Esophagus squamous epithelium (tissue), 5 donors: ENCODE measurements at regions not wholly inside any gene's neighbourhood (a gene's known extent, or its start where the extent isn't known, plus 50 kb on each side); places are given as distances from the start of the nearest gene placed in this dataset.
"Not testable (repeated sequence)": the region's sequence is repeated elsewhere in the genome, so short reads cannot be mapped to it uniquely, and the experiment has no call there.

Experiments used
- DNase-seq: peaks from one replicate; lab custom pipeline; 2025; lab: John Stamatoyannopoulos, UW
- H3K27ac ChIP-seq, 4 donors: fragments of 200-600 bp; sonication (generic); one replicate each; pipeline ENCODE4 v1.5.1; 2016 to 2019; ENCODE audit warnings: mild to moderate bottlenecking in 1 of 4
- H3K27me3 ChIP-seq, 4 donors: fragments of 200-600 bp; sonication (generic); 1 replicate in 3 of 4; 2 replicates in 1 of 4; pipeline versions ENCODE4 v1.5.1 to v1.6.0; 2017 to 2021; ENCODE audit warnings: antibody characterized with exemption in 1 of 4
- H3K36me3 ChIP-seq, 3 donors: fragments of 200-600 bp; sonication (generic); one replicate each; pipeline ENCODE4 v1.5.1; 2016 to 2019
- H3K4me1 ChIP-seq, 3 donors: fragments of 200-600 bp; sonication (generic); one replicate each; pipeline ENCODE4 v1.5.1; 2017 to 2019
- H3K4me3 ChIP-seq, 4 donors: fragments of 200-600 bp; sonication (generic); 1 replicate in 3 of 4; 2 replicates in 1 of 4; pipeline ENCODE4 v1.5.1; 2016 to 2019; ENCODE audit warnings: mild to moderate bottlenecking in 2 of 4, moderate library complexity in 1 of 4
- H3K9me3 ChIP-seq, 3 donors: fragments of 200-600 bp; sonication (generic); one replicate each; pipeline ENCODE4 v1.5.1; 2016 to 2019
- POLR2A ChIP-seq, 4 donors: fragments of 450-650 bp; IDR thresholded peaks; one replicate each; pipeline ENCODE4 v1.6.1; 2017; ENCODE audit warnings: antibody characterized with exemption in 4 of 4, mild to moderate bottlenecking in 4 of 4, moderate library complexity in 3 of 4
- WGBS, 2 donors: methylation state at CpG; one replicate each; pipeline ENCODE4 v1.1.5; 2018; 5-methylcytosine and 5-hydroxymethylcytosine counted together
- intact Hi-C: fragments of 100-400 bp; cut with DNase I; formaldehyde crosslinking; loops from one replicate; pipeline ENCODE4 v1.15.0; 2022
- TF ChIP-seq, protein P1 (sequence below), 6 experiments: fragments of 450-650 bp in 4 of 6; fragments of 200-600 bp in 2 of 6; sonication (generic) in 2 of 6; IDR thresholded peaks; one replicate each; pipeline ENCODE4 v1.5.1; 2016 to 2019; ENCODE audit warnings: antibody characterized with exemption in 6 of 6, mild to moderate bottlenecking in 4 of 6, moderate library complexity in 4 of 6
- donor health status: DM: yes; HTN: yes; CAD: no.

DNA sequence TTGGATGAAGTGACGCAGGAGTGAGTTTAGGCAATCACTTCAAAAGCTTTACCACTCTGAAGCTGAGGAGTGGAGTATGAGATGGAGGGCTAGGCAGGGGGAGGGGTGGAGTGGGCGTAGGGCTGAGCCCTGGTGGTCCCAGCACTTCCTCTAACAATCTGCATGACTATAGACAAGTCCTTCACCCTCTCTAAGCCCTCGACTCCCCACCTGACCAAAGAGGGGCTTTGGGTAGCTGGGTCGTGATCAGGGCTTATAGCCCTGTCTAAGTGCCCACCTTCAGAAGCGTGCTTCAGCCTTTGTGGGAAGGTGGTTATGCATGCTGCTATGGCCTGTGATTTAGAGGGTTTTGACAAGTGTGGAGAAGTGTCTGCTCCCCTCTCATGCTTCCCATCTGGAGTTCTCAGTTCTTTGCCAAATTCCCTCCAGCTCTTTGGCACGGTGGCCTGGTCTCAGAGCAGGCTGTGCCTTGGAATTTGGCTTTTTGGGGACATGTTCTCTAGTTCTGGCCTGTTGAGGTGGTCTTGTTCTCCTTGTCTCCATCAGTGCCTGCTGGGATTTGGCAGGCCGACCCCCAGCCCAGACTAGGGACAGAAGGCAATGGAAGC is 53.0 kb downstream of the ACTBL2 start:
- Histone ChIP-seq H3K27ac (no peak overlapping the region), H3K27me3 (no peaks in the 10 kb centered on the region), H3K4me1 (no peaks in the 10 kb centered on the region), H3K36me3 (no peaks in the 10 kb centered on the region), H3K9me3 (no peaks in the 10 kb centered on the region), H3K4me3 (no peak overlapping the region)
- TF ChIP-seq, protein P1, sequence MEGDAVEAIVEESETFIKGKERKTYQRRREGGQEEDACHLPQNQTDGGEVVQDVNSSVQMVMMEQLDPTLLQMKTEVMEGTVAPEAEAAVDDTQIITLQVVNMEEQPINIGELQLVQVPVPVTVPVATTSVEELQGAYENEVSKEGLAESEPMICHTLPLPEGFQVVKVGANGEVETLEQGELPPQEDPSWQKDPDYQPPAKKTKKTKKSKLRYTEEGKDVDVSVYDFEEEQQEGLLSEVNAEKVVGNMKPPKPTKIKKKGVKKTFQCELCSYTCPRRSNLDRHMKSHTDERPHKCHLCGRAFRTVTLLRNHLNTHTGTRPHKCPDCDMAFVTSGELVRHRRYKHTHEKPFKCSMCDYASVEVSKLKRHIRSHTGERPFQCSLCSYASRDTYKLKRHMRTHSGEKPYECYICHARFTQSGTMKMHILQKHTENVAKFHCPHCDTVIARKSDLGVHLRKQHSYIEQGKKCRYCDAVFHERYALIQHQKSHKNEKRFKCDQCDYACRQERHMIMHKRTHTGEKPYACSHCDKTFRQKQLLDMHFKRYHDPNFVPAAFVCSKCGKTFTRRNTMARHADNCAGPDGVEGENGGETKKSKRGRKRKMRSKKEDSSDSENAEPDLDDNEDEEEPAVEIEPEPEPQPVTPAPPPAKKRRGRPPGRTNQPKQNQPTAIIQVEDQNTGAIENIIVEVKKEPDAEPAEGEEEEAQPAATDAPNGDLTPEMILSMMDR (IDR thresholded peaks at IDR 0.05): no peak
- no peak for TF ChIP-seq POLR2A (IDR thresholded peaks at IDR 0.05)
- WGBS, 2 donors: 64 to 80% methylated on average over 3 to 6 of the region's 7 CpGs
- intact Hi-C loops: no loop called here
- no peak for DNase-seq

DNA sequence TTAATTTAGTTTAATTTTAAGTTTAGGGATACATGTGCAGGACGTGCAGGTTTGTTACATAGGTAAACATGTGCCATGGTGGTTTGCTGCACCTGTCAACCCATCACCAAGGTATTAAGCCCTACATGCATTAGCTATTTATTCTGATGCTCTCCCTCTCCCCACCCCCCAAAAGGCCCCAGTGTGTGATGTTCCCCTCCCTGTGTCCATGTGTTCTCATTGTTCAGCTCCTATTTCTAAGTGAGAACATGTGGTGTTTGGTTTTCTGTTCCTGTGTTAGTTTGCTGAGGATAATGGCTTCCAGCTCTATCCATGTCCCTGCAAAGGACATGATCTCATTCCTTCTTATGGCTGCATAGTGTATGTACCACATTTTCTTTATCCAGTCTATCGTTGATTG is 53.6 kb downstream of the ACTBL2 start:
- H3K27ac ChIP-seq, H3K27me3 ChIP-seq, intact Hi-C loops, H3K4me3 ChIP-seq, DNase-seq, H3K36me3 ChIP-seq, H3K4me1 ChIP-seq, H3K9me3 ChIP-seq: not testable (repeated sequence)
- WGBS, 2 donors: 49 to 71% methylated on average over 2 of the region's 2 CpGs

DNA sequence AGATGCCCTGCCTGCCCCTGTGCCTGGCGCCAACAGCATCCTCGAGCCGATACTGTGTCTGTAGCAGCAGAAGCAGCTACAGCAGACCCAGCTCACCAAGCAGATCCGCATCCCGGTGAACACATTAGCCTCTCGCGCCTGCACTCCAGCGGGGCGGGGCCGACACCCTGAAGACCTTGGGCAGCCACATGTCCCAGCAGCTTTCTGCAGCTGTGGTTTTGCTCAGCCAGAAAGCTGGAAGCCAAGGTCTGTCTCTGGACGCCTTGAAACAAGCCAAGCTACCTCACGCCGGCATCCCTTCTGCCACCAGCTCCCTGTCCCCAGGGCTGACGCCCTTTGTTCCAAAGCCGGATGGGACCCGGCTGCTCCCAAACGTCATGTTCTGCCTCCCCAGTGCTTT is 59.6 kb downstream of the ACTBL2 start:
- H3K27me3 ChIP-seq: no peaks in the 10 kb centered on the region
- 84 to 89% methylated on average over 6 to 14 of the region's 17 CpGs for WGBS, 2 donors
- no peaks in the 10 kb centered on the region for H3K9me3 ChIP-seq
- H3K27ac ChIP-seq: no peak overlapping the region
- intact Hi-C loops: no loop called here
- no peak overlapping the region for H3K4me3 ChIP-seq
- H3K4me1 ChIP-seq: no peaks in the 10 kb centered on the region
- TF ChIP-seq, protein P1 (IDR thresholded peaks at IDR 0.05): no peak
- TF ChIP-seq POLR2A (IDR thresholded peaks at IDR 0.05): no peak
- H3K36me3 ChIP-seq: no peaks in the 10 kb centered on the region
- no peak for DNase-seq

DNA sequence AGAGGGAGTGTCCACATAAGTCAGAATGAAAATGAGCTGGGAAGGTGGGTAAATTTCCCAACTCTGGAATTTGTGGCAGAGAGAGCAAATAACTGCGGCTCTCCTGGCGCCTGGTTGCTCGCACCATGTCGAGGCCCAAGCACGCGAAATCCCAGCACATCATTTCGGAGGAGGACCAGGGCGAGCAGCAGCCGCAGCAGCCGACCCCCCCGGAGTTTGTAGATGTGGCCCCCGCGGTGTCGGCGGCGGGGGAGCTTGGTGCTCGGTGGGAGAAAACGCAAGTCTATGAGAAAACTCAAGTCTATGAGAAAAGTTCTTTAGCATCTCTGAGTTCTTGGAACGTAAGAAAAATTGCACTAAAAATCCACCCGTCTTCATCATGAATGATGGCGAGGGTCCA is 60.3 kb downstream of the ACTBL2 start:
- Histone ChIP-seq H3K36me3 (no peaks in the 10 kb centered on the region), H3K4me1 (no peaks in the 10 kb centered on the region), H3K27me3 (no peaks in the 10 kb centered on the region), H3K4me3 (no peak overlapping the region), H3K9me3 (no peaks in the 10 kb centered on the region), H3K27ac (no peak overlapping the region)
- DNase-seq: no peak
- intact Hi-C loops: no loop called here
- TF ChIP-seq, protein P1 (IDR thresholded peaks at IDR 0.05): no peak
- TF ChIP-seq POLR2A (IDR thresholded peaks at IDR 0.05): no peak
- 87 to 91% methylated on average over 20 to 21 of the region's 21 CpGs for WGBS, 2 donors

DNA sequence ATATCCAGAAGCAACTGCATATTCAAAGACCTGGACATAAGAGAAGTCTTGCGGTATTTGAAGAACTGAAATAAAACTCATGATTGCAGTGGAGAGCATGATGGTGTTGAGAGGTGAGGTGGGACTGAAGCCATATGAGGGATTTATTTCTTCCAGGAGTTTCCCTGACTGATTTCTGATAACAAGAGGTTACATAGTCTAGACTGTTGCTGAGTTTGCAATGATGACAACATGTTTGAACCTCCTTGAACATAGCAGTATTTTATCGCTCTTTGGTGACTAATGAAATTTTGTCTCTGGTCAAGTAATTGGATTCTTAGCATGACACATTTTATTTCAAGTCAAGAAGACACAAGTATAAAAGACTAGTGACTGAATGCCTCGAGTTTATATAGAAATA is 61.8 kb downstream of the ACTBL2 start:
- no peak for TF ChIP-seq POLR2A (IDR thresholded peaks at IDR 0.05)
- TF ChIP-seq, protein P1 (IDR thresholded peaks at IDR 0.05): no peak
- no peaks in the 10 kb centered on the region for H3K36me3 ChIP-seq

DNA sequence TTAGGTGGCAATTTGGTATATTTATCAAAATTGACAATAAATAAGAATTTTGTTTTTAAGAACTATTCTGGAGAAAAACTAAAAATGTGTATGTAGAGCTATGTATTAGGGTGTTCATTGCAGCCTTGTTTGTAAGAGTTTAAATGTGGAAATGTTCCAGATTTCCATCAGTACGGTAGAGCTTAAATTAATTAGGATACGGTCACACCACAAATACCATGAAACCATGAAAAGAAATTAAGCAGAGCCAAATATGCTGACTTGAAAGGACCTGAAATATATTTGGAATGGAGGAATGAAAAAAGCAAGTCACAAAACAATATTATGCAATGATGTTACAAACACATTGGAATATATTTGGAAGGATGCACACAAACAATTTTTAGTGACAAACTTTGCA is 64.6 kb downstream of the ACTBL2 start:
- H3K36me3 ChIP-seq: no peaks in the 10 kb centered on the region
- H3K4me3 ChIP-seq: no peak overlapping the region
- WGBS, 2 donors: 53 to 61% methylated on average over 2 of the region's 2 CpGs
- DNase-seq: no peak
- H3K4me1 ChIP-seq: no peaks in the 10 kb centered on the region
- TF ChIP-seq POLR2A (IDR thresholded peaks at IDR 0.05): no peak
- TF ChIP-seq, protein P1 (IDR thresholded peaks at IDR 0.05): no peak
- no peaks in the 10 kb centered on the region for H3K9me3 ChIP-seq
- H3K27ac ChIP-seq: no peak overlapping the region
- intact Hi-C loops: no loop called here
- no peaks in the 10 kb centered on the region for H3K27me3 ChIP-seq

More for the DNA sequence above, 61.8 kb downstream of the ACTBL2 start:
- Histone ChIP-seq H3K9me3 (no peaks in the 10 kb centered on the region), H3K4me1 (no peaks in the 10 kb centered on the region), H3K27ac (no peak overlapping the region), H3K4me3 (no peak overlapping the region), H3K27me3 (no peaks in the 10 kb centered on the region)
- WGBS, 2 donors: 67 to 80% methylated on average over 3 of the region's 3 CpGs
- intact Hi-C loops: no loop called here
- no peak for DNase-seq
